Keratinocyte (primary cell): ENCODE measurements at regions not wholly inside any gene's neighbourhood (a gene's known extent, or its start where the extent isn't known, plus 50 kb on each side); places are given as distances from the start of the nearest gene placed in this dataset.

ENCODE experiments used
- EZH2 ChIP-seq: IDR thresholded peaks from one replicate; pipeline ENCODE4 v1.6.1; 2012; ENCODE audit warnings: inconsistent platforms, mild to moderate bottlenecking, low read length, moderate library complexity
- TF ChIP-seq, protein P1 (sequence below), 3 experiments: IDR thresholded peaks in 1 of 3; conservative IDR thresholded peaks in 1 of 3; optimal IDR thresholded peaks in 1 of 3; 2 replicates in 2 of 3; 3 replicates in 1 of 3; pipeline versions ENCODE3 to v1.5.1; 2011; ENCODE audit warnings: low read length in 3 of 3, mild to moderate bottlenecking in 3 of 3, moderate library complexity in 2 of 3, control low read depth in 1 of 3, inconsistent platforms in 1 of 3; ENCODE audit not compliant: insufficient read depth in 2 of 3; ENCODE audit errors: extremely low read depth in 1 of 3

GRCh38 chr3:127479449-127479848, 111.1 kb downstream of the TPRA1 start:
- TF ChIP-seq, protein P1, sequence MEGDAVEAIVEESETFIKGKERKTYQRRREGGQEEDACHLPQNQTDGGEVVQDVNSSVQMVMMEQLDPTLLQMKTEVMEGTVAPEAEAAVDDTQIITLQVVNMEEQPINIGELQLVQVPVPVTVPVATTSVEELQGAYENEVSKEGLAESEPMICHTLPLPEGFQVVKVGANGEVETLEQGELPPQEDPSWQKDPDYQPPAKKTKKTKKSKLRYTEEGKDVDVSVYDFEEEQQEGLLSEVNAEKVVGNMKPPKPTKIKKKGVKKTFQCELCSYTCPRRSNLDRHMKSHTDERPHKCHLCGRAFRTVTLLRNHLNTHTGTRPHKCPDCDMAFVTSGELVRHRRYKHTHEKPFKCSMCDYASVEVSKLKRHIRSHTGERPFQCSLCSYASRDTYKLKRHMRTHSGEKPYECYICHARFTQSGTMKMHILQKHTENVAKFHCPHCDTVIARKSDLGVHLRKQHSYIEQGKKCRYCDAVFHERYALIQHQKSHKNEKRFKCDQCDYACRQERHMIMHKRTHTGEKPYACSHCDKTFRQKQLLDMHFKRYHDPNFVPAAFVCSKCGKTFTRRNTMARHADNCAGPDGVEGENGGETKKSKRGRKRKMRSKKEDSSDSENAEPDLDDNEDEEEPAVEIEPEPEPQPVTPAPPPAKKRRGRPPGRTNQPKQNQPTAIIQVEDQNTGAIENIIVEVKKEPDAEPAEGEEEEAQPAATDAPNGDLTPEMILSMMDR (optimal IDR thresholded peaks at IDR 0.05 in 1 of 3, IDR thresholded peaks at IDR 0.05 in 1 of 3, conservative IDR thresholded peaks at IDR 0.05 in 1 of 3; ENCODE audit: extremely low read depth in 1 of 3, insufficient read depth in 2 of 3, low read length in 3 of 3): no peak
- TF ChIP-seq EZH2: no peak
